A549 (cell line): ENCODE measurements at regions not wholly inside any gene's neighbourhood (a gene's known extent, or its start where the extent isn't known, plus 50 kb on each side); places are given as distances from the start of the nearest gene placed in this dataset.

Experiments
- ATAC-seq, 2 experiments: fragments of 200-7000 bp in 1 of 2; fragments of >200 bp in 1 of 2; cut with Nextera tagmentation in 1 of 2; cut with Tn5 transposase in 1 of 2; 3 replicates each; pipeline versions ENCODE4 v1.8.0 to v1.9.1; 2018 to 2020; ENCODE audit warnings: mild to moderate bottlenecking in 1 of 2, moderate library complexity in 1 of 2
- CTCF ChIA-PET: fragments of 300-600 bp; sonication (Branson Sonifier 250); formaldehyde crosslinking; extraction: SDS; loops from one replicate; lab custom pipeline; 2021; ENCODE audit warnings: antibody characterized with exemption, inconsistent platforms; lab: Yijun Ruan, JAX
- POLR2A ChIA-PET: fragments of 350-600 bp; formaldehyde crosslinking; extraction: SDS; loops from one replicate; lab custom pipeline; 2021; ENCODE audit warnings: antibody characterized with exemption, inconsistent platforms; lab: Yijun Ruan, JAX
- DNase-seq, 2 experiments: peaks; one replicate each; pipeline versions ENCODE4 v3.0.0 to v3.0.0-alpha.2; 2011 to 2016; ENCODE audit warnings: low read depth in 1 of 2, low spot score in 1 of 2
- FAIRE-seq: peaks from 2 replicates; lab custom pipeline; 2011; peaks lifted over from hg19 to GRCh38; lab: Jason Lieb, UNC
- H3K27ac ChIP-seq, 2 experiments: fragments of >200 bp; sonication (Bioruptor Twin); formaldehyde crosslinking; 3 replicates each; pipeline ENCODE4 v1.5.1; 2016 to 2017
- H3K4me1 ChIP-seq: fragments of >200 bp; sonication (Bioruptor Twin); formaldehyde crosslinking; 3 replicates; pipeline ENCODE4 v1.6.1; 2016
- H3K4me2 ChIP-seq: fragments of >200 bp; sonication (Bioruptor Twin); formaldehyde crosslinking; 3 replicates; pipeline ENCODE4 v1.6.1; 2016
- H3K4me3 ChIP-seq: fragments of >200 bp; sonication (Bioruptor Twin); formaldehyde crosslinking; 3 replicates; pipeline ENCODE4 v1.5.1; 2016
- H3K9me3 ChIP-seq: fragments of >200 bp; sonication (Bioruptor Twin); formaldehyde crosslinking; 3 replicates; pipeline ENCODE4 v1.6.1; 2016
- ATOH8 ChIP-seq: fragments of 250-450 bp; sonication (Bioruptor Pico); IDR thresholded peaks from 2 replicates; pipeline ENCODE4 v1.5.0; 2020; ENCODE audit warnings: low read depth, mild to moderate bottlenecking, moderate library complexity
- CEBPB ChIP-seq, 2 experiments: fragments of >200 bp in 1 of 2; sonication (Bioruptor Twin) in 1 of 2; formaldehyde crosslinking in 1 of 2; IDR thresholded peaks; 2 replicates each; pipeline ENCODE4 v1.6.1; 2012 to 2016
- CHD2 ChIP-seq: fragments of 150-350 bp; IDR thresholded peaks from 2 replicates; pipeline ENCODE4 v1.6.1; 2014; ENCODE audit warnings: low read length; ENCODE audit not compliant: partially characterized antibody
- CHD4 ChIP-seq: fragments of 200-600 bp; sonication (generic); IDR thresholded peaks from 2 replicates; pipeline ENCODE4 v1.6.1; 2016; ENCODE audit warnings: antibody characterized with exemption, mild to moderate bottlenecking, borderline replicate concordance
- EHMT2 ChIP-seq: fragments of 200-600 bp; sonication (generic); IDR thresholded peaks from 2 replicates; pipeline ENCODE4 v1.6.1; 2016; ENCODE audit warnings: antibody characterized with exemption, low read depth, mild to moderate bottlenecking, moderate library complexity
- GATA3 ChIP-seq: IDR thresholded peaks from 2 replicates; pipeline ENCODE4 v1.6.1; 2012; ENCODE audit warnings: borderline replicate concordance
- HMGXB4 ChIP-seq: fragments of 250-450 bp; sonication (Bioruptor Pico); IDR thresholded peaks from 2 replicates; pipeline ENCODE4 v1.5.0; 2021; ENCODE audit warnings: mild to moderate bottlenecking, moderate library complexity, borderline replicate concordance
- HOXB13 ChIP-seq: fragments of 250-450 bp; sonication (Bioruptor Pico); IDR thresholded peaks from 2 replicates; pipeline ENCODE4 v1.5.0; 2020; ENCODE audit warnings: low read depth, mild to moderate bottlenecking, moderate library complexity
- JUNB ChIP-seq: fragments of >200 bp; sonication (Bioruptor Twin); formaldehyde crosslinking; IDR thresholded peaks from 2 replicates; pipeline ENCODE4 v1.6.1; 2016
- MAFK ChIP-seq: fragments of 450-650 bp; IDR thresholded peaks from 2 replicates; pipeline ENCODE4 v1.6.1; 2014; ENCODE audit not compliant: partially characterized antibody
- MAX ChIP-seq: IDR thresholded peaks from 2 replicates; pipeline ENCODE4 v1.6.1; 2012
- MAZ ChIP-seq: fragments of 150-350 bp; IDR thresholded peaks from 2 replicates; pipeline ENCODE4 v1.6.1; 2014; ENCODE audit warnings: antibody characterized with exemption, low read depth, low read length, borderline replicate concordance
- NFE2L2 ChIP-seq: fragments of 150-350 bp; conservative IDR thresholded peaks from 2 replicates; pipeline ENCODE4 v1.6.1; 2014; ENCODE audit warnings: low read length
- PBX3 ChIP-seq: IDR thresholded peaks from 2 replicates; pipeline ENCODE4 v1.6.1; 2012
- RAD21 ChIP-seq, 2 experiments: fragments of >200 bp in 1 of 2; sonication (Bioruptor Twin) in 1 of 2; formaldehyde crosslinking in 1 of 2; IDR thresholded peaks in 1 of 2; conservative IDR thresholded peaks in 1 of 2; 2 replicates in 1 of 2; 3 replicates in 1 of 2; pipeline ENCODE4 v1.6.1; 2012 to 2018; ENCODE audit warnings: inconsistent platforms in 1 of 2
- RCOR1 ChIP-seq: fragments of 150-350 bp; IDR thresholded peaks from 2 replicates; pipeline ENCODE4 v1.6.1; 2014; ENCODE audit warnings: antibody characterized with exemption, low read length, low read depth
- USF2 ChIP-seq: fragments of 450-650 bp; IDR thresholded peaks from 2 replicates; pipeline ENCODE4 v1.6.1; 2014; ENCODE audit warnings: antibody characterized with exemption
- ZFP36 ChIP-seq: fragments of 450-650 bp; IDR thresholded peaks from 2 replicates; pipeline ENCODE4 v1.6.1; 2014; ENCODE audit warnings: borderline replicate concordance; ENCODE audit not compliant: partially characterized antibody
- WGBS: methylation state at CpG from one replicate; pipeline ENCODE4 v1.1.6; 2017; ENCODE audit errors: missing lambda C conversion rate; 5-methylcytosine and 5-hydroxymethylcytosine counted together
- TF ChIP-seq, protein P1 (sequence below): fragments of 200-600 bp; sonication (generic); IDR thresholded peaks from 2 replicates; pipeline ENCODE4 v1.6.1; 2016; ENCODE audit warnings: antibody characterized with exemption, mild to moderate bottlenecking, moderate library complexity
- TF ChIP-seq, protein P2 (sequence below): fragments of >200 bp; sonication (Bioruptor Twin); formaldehyde crosslinking; IDR thresholded peaks from 3 replicates; pipeline ENCODE4 v1.5.1; 2016

DNA sequence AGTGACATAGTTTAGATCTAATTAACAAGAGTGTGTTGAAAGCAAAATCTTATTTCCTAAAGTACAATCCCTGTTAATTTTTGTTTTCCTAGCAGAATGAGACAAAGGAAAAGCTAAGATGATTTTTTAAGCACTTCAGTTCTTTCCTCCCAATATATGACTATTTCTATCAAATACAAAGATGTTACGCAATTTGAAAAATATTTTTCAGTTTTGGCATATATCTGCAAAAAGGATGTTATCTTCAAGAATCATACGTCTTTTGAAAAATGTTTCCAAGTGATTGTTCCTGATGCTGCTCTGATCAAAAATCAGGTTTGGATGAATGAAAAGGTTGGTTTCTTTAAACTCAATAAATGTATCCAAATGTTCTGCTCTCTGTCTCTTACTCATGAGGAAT is 486.7 kb upstream of the CPEB2 start:
- WGBS = 91% methylated on average over 2 of the region's 2 CpGs

DNA sequence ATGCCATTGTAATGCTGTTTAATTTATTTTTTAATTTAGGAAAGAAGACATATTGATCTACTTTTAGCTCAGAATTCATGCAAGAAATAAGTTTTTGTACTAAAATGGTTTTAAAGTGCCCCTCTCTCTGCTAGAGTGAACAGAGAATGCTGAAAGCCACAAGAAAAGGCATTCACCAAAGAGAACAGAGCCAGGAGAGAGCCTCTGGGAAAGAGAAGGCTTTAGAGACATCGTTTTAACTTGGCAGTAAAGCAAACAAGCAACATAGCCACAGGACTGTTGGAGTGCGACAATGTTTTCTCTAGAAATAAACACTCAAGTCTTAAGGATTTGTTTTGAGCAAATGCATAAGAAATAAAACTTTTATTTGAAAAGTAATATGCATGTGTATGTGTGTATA is 484.1 kb upstream of the CPEB2 start:
- TF ChIP-seq JUNB = no peak
- no peak for TF ChIP-seq MAX
- no peak for TF ChIP-seq USF2
- no peak for TF ChIP-seq GATA3
- TF ChIP-seq ZFP36 = no peak
- TF ChIP-seq, protein P1, sequence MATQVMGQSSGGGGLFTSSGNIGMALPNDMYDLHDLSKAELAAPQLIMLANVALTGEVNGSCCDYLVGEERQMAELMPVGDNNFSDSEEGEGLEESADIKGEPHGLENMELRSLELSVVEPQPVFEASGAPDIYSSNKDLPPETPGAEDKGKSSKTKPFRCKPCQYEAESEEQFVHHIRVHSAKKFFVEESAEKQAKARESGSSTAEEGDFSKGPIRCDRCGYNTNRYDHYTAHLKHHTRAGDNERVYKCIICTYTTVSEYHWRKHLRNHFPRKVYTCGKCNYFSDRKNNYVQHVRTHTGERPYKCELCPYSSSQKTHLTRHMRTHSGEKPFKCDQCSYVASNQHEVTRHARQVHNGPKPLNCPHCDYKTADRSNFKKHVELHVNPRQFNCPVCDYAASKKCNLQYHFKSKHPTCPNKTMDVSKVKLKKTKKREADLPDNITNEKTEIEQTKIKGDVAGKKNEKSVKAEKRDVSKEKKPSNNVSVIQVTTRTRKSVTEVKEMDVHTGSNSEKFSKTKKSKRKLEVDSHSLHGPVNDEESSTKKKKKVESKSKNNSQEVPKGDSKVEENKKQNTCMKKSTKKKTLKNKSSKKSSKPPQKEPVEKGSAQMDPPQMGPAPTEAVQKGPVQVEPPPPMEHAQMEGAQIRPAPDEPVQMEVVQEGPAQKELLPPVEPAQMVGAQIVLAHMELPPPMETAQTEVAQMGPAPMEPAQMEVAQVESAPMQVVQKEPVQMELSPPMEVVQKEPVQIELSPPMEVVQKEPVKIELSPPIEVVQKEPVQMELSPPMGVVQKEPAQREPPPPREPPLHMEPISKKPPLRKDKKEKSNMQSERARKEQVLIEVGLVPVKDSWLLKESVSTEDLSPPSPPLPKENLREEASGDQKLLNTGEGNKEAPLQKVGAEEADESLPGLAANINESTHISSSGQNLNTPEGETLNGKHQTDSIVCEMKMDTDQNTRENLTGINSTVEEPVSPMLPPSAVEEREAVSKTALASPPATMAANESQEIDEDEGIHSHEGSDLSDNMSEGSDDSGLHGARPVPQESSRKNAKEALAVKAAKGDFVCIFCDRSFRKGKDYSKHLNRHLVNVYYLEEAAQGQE = no peak
- no peak for TF ChIP-seq HMGXB4 (CRISPR knock-in tag)
- TF ChIP-seq CHD4 = no peak
- TF ChIP-seq RAD21 (conservative IDR thresholded peaks at IDR 0.05 in 1 of 2, IDR thresholded peaks at IDR 0.05 in 1 of 2) = no peak
- no peak for TF ChIP-seq EHMT2
- TF ChIP-seq MAFK = no peak
- TF ChIP-seq, protein P2, sequence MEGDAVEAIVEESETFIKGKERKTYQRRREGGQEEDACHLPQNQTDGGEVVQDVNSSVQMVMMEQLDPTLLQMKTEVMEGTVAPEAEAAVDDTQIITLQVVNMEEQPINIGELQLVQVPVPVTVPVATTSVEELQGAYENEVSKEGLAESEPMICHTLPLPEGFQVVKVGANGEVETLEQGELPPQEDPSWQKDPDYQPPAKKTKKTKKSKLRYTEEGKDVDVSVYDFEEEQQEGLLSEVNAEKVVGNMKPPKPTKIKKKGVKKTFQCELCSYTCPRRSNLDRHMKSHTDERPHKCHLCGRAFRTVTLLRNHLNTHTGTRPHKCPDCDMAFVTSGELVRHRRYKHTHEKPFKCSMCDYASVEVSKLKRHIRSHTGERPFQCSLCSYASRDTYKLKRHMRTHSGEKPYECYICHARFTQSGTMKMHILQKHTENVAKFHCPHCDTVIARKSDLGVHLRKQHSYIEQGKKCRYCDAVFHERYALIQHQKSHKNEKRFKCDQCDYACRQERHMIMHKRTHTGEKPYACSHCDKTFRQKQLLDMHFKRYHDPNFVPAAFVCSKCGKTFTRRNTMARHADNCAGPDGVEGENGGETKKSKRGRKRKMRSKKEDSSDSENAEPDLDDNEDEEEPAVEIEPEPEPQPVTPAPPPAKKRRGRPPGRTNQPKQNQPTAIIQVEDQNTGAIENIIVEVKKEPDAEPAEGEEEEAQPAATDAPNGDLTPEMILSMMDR = no peak
- TF ChIP-seq CEBPB (IDR thresholded peaks at IDR 0.05) = no peak
- Histone ChIP-seq H3K27ac (no peak overlapping the region), H3K4me1 (0 out of 3 replicates have a peak, but pooled peaks cover 6% of the 10 kb centered on the region), H3K4me2 (no peak overlapping the region), H3K9me3 (no peaks in the 10 kb centered on the region), H3K4me3 (no peak overlapping the region)
- ATAC-seq (no peak), FAIRE-seq (no peak), DNase-seq (no peak)
- ChIA-PET POLR2A (no interaction called here), CTCF (no interaction called here)
- 53% methylated on average over 2 of the region's 2 CpGs for WGBS

More for the DNA sequence above, 486.7 kb upstream of the CPEB2 start:
- Histone ChIP-seq H3K4me3 (no peak overlapping the region), H3K4me2 (no peak overlapping the region)
- no peak for DNase-seq
- ATAC-seq = no peak
- 0 out of 4 replicates have a peak, but pooled peaks of 1 of the 2 experiments have one; percentile 14 for TF ChIP-seq CEBPB (IDR thresholded peaks at IDR 0.05)
- TF ChIP-seq PBX3 = no peak
- TF ChIP-seq RCOR1 = no peak
- no peak for TF ChIP-seq HOXB13
- TF ChIP-seq ATOH8 (CRISPR knock-in tag) = no peak
- TF ChIP-seq NFE2L2 = no peak
- TF ChIP-seq MAZ = no peak
- TF ChIP-seq CHD2 = no peak
- TF ChIP-seq, all 56 proteins: peak for 1
- FAIRE-seq = no peak
- Histone ChIP-seq H3K27ac (no peak overlapping the region), H3K4me1 (0 out of 3 replicates have a peak, but pooled peaks cover 6% of the 10 kb centered on the region), H3K9me3 (no peaks in the 10 kb centered on the region)
- ChIA-PET CTCF (no interaction called here), POLR2A (no interaction called here)
